Heart right ventricle (tissue), 16 donors: ENCODE measurements at regions not wholly inside any gene's neighbourhood (a gene's known extent, or its start where the extent isn't known, plus 50 kb on each side); places are given as distances from the start of the nearest gene placed in this dataset.

Experiments
- ATAC-seq, 8 donors: fragments of 200-7000 bp; cut with Tn5 transposase; one replicate each; pipeline ENCODE4 v1.9.1; 2020; ENCODE audit warnings: mild to moderate bottlenecking in 8 of 8, moderate library complexity in 8 of 8, moderate number of reproducible peaks in 1 of 8
- DNase-seq, 2 donors: peaks; one replicate each; pipeline ENCODE4 v3.0.0-alpha.2; 2020
- H3K27ac ChIP-seq, 10 donors: fragments of 200-600 bp; sonication (generic) in 2 of 10; one replicate each; pipeline versions ENCODE4 v1.5.0 to v1.8.0; 2020 to 2022; ENCODE audit warnings: mild to moderate bottlenecking in 3 of 10
- H3K27me3 ChIP-seq, 7 donors: fragments of 200-600 bp; one replicate each; pipeline ENCODE4 v1.8.0; 2021 to 2022; ENCODE audit warnings: mild to moderate bottlenecking in 2 of 7
- H3K36me3 ChIP-seq, 9 donors: fragments of 200-600 bp; sonication (generic) in 1 of 9; one replicate each; pipeline versions ENCODE4 v1.5.0 to v1.8.0; 2020 to 2022; ENCODE audit warnings: mild to moderate bottlenecking in 2 of 9
- H3K4me1 ChIP-seq, 9 donors: fragments of 200-600 bp; sonication (generic) in 1 of 9; one replicate each; pipeline versions ENCODE4 v1.5.0 to v1.8.0; 2020 to 2022; ENCODE audit warnings: mild to moderate bottlenecking in 4 of 9
- H3K4me3 ChIP-seq, 10 donors: fragments of 200-600 bp; sonication (generic) in 2 of 10; one replicate each; pipeline versions ENCODE4 v1.5.0 to v1.8.0; 2020 to 2022; ENCODE audit warnings: mild to moderate bottlenecking in 7 of 10, moderate library complexity in 2 of 10
- H3K9me3 ChIP-seq, 11 donors: fragments of 200-600 bp in 10 of 11; sonication (generic) in 2 of 11; one replicate each; pipeline versions ENCODE4 v1.5.0 to v1.8.0; 2013 to 2022; ENCODE audit warnings: mild to moderate bottlenecking in 2 of 11, control low read depth in 1 of 11, moderate library complexity in 1 of 11
- WGBS, 2 donors: extraction: QIAGEN DNeasy Blood & Tissue Kit; methylation state at CpG; one replicate each; pipeline ENCODE4 v1.1.7; 2013; ENCODE audit warnings: inconsistent platforms in 1 of 2; 5-methylcytosine and 5-hydroxymethylcytosine counted together
- intact Hi-C, 10 donors: fragments of 100-400 bp; cut with DNase I; formaldehyde crosslinking; loops; one replicate each; pipeline versions ENCODE4 v1.11.1 to v1.14.2; 2022
- TF ChIP-seq, protein P1 (sequence below), 9 donors: fragments of 200-600 bp; sonication (generic) in 2 of 9; IDR thresholded peaks; one replicate each; pipeline versions ENCODE4 v1.5.0 to v1.8.0; 2021 to 2022; ENCODE audit warnings: antibody characterized with exemption in 9 of 9, mild to moderate bottlenecking in 5 of 9, moderate library complexity in 1 of 9
- donor health status: Arrhythmogenic right ventricular cardiomyopathy.
- donor health status: ischemic (EF 13 %, LVEDD 7.1; RV severe dilation, severe dysfunction).
- donor health status: healthy with polysubstance abuse.
- donor health status: DM: no; HTN: yes; CAD: no.
- donor health status: DM: no; HTN: no; CAD: no.
- donor health status: ischemic (EF 25% LVEDD 6.9; RV normal size, moderate dysfunction).
- donor health status: ischemic (EF 25% LVEDD 5.7; RV mildly dilated, moderate dysfunction).
- donor health status: healthy.
- donor health status: DM: yes; HTN: yes; CAD: no.
- donor health status: Ischemic cardiomyopathy.
- donor health status: ischemic (EF 35%, LVEDD 5.7; RV mildly dilated, moderate dysfunction).
- donor health status: nonischemic (EF 11% LVEDD 7.7; RV severe dilation, severe dysfunction).
- donor health status: DM: yes; HTN: yes; CAD: no.
- donor health status: PGD.
- donor health status: ischemic (EF 29% LVEDD 5.4; RV normal size, mild dysfunction).
- donor health status: nonischemic (EF 23%, LVEDD 6.1; RV moderate dilation, normal function).

DNA sequence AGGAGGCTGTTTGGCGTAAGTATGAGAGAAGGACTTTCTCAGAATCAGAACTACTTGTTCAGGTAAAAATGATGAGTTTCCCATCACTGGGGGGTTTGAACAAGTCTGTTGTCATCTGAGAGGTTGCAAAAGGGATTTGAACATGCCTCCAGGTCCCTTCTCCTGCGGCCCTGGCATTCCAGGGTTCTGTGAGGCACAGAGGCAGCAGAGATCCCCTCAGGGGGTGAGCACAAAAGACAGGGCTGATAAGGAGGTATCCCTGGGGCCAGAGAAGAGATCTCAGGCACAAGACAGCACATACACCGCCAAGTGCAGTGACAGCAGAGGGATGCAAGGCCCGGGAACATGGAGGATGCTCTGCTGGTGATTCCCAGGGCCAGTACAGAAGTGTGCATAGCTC, 275.8 kb upstream of the TSHZ3 start:
- 48 to 66% methylated on average over 4 of the region's 4 CpGs for WGBS, 2 donors
- peaks cover 0 to 10% (median 0%) of the 10 kb centered on the region in 7 donors for H3K27me3 ChIP-seq
- intact Hi-C loops = no loop called here

DNA sequence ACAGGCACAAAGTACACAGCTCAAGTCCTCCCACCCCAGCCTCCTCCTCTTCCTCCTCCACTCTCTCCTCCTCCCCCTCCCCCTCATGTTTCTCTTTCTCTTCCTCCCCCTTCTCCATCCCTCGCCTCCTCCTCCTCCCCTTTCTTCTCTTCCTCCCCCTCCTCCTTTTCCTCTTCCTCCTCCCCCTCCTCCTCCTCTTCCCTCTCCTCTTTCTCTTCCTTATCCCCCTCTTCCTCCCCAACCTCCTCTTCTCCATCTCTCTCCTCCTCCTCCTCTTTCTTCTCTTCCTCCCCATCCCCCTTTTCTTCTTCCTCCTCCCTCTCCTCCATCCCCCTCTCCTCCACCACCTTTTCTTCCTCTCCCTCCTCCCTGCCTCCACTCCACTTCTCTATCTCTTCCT, 276.3 kb upstream of the TSHZ3 start:
- TF ChIP-seq, protein P1, sequence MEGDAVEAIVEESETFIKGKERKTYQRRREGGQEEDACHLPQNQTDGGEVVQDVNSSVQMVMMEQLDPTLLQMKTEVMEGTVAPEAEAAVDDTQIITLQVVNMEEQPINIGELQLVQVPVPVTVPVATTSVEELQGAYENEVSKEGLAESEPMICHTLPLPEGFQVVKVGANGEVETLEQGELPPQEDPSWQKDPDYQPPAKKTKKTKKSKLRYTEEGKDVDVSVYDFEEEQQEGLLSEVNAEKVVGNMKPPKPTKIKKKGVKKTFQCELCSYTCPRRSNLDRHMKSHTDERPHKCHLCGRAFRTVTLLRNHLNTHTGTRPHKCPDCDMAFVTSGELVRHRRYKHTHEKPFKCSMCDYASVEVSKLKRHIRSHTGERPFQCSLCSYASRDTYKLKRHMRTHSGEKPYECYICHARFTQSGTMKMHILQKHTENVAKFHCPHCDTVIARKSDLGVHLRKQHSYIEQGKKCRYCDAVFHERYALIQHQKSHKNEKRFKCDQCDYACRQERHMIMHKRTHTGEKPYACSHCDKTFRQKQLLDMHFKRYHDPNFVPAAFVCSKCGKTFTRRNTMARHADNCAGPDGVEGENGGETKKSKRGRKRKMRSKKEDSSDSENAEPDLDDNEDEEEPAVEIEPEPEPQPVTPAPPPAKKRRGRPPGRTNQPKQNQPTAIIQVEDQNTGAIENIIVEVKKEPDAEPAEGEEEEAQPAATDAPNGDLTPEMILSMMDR (IDR thresholded peaks at IDR 0.05) = no peak
- H3K36me3 ChIP-seq = no peaks in the 10 kb centered on the region
- WGBS, 2 donors = 59% methylated on average over 1 of the region's 1 CpG; no CpG with 5 or more reads in 1 of the 2 donors
- no peak for DNase-seq
- H3K4me1 ChIP-seq = no peaks in the 10 kb centered on the region
- no peak overlapping the region for H3K27ac ChIP-seq
- intact Hi-C loops = no loop called here
- no peak for ATAC-seq
- peaks cover 0 to 10% (median 0%) of the 10 kb centered on the region in 11 donors for H3K9me3 ChIP-seq
- peaks cover 0 to 10% (median 0%) of the 10 kb centered on the region in 7 donors for H3K27me3 ChIP-seq
- no peak overlapping the region for H3K4me3 ChIP-seq

More for the DNA sequence above, 275.8 kb upstream of the TSHZ3 start:
- DNase-seq = no peak
- Histone ChIP-seq H3K36me3 (no peaks in the 10 kb centered on the region), H3K4me3 (no peak overlapping the region), H3K27ac (no peak overlapping the region), H3K9me3 (peaks cover 0 to 10% (median 0%) of the 10 kb centered on the region in 11 donors), H3K4me1 (no peaks in the 10 kb centered on the region)
- TF ChIP-seq, protein P1 (IDR thresholded peaks at IDR 0.05) = no peak
- no peak for ATAC-seq

DNA sequence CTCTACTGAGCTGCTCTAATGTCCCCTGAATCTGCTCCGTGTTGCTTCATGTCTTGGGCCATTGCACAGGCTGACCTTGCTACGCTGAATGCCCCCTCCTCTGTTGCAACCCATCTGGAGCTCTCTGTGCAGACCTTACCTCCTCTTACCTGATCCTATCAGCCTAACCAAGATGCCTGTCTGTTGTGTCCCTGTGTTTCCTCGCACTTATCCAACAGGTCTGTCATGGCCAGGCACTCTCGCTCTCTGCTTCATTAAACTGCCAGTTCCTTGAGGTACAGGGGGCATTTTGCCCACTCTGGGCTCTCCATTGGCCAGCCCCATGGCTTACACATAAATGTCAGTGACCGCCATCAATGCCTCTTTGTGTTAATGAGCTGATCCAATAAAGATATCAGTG, 277.7 kb upstream of the TSHZ3 start:
- TF ChIP-seq, protein P1 (IDR thresholded peaks at IDR 0.05) = no peak
- Histone ChIP-seq H3K4me3 (no peak overlapping the region), H3K27ac (no peak overlapping the region), H3K9me3 (peaks cover 0 to 3% (median 0%) of the 10 kb centered on the region in 11 donors), H3K4me1 (no peaks in the 10 kb centered on the region), H3K36me3 (no peaks in the 10 kb centered on the region), H3K27me3 (peaks cover 0 to 10% (median 0%) of the 10 kb centered on the region in 7 donors)
- intact Hi-C loops = no loop called here
- DNase-seq (no peak), ATAC-seq (no peak)
- 84 to 87% methylated on average over 5 of the region's 5 CpGs for WGBS, 2 donors

DNA sequence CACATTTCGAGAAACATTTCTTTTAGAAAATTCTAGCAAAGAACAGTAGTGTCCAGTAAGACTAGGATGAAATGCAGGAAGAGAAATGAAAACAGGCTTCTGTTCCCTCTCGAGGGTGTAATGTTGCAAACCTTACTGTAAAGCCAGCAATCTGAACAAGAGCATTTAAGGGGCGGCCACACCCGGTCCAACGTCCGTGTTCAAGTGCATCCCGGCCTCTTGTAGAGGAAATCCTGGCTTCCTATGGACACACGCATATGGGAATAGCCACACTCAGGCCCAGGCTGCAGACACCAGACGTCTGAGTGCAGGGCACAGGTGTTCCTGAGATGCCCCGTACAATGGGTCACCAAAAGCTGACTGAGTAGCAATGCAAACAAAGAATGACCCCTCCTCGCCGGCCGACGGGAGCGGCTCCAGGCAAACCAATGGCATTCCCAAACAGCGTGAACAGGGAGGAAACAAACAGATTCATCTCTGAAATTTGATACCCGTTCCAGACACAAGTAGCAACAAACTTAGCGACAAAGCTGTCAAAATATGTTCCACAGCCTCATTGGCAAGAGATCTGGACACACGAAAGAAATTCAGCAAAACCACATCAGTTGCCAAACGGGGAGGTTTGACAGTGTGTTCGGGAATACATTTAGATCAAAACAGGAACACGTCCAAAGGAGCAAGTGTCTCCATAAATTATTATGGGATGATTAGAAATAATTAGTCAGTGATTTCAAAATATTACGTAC, 278.6 kb upstream of the TSHZ3 start:
- Histone ChIP-seq H3K36me3 (no peaks in the 10 kb centered on the region), H3K9me3 (no peaks in the 10 kb centered on the region), H3K4me1 (no peaks in the 10 kb centered on the region), H3K27me3 (peaks cover 0 to 10% (median 0%) of the 10 kb centered on the region in 7 donors), H3K4me3 (no peak overlapping the region), H3K27ac (no peak overlapping the region)
- TF ChIP-seq, protein P1 (IDR thresholded peaks at IDR 0.05) = no peak
- WGBS, 2 donors = 76 to 78% methylated on average over 23 of the region's 23 CpGs
- ATAC-seq (no peak), DNase-seq (no peak)
- intact Hi-C loops = no loop called here
